ENCODE measurements at regions not wholly inside any gene's neighbourhood (a gene's known extent, or its start where the extent isn't known, plus 50 kb on each side); places are given as distances from the start of the nearest gene placed in this dataset.

DNA sequence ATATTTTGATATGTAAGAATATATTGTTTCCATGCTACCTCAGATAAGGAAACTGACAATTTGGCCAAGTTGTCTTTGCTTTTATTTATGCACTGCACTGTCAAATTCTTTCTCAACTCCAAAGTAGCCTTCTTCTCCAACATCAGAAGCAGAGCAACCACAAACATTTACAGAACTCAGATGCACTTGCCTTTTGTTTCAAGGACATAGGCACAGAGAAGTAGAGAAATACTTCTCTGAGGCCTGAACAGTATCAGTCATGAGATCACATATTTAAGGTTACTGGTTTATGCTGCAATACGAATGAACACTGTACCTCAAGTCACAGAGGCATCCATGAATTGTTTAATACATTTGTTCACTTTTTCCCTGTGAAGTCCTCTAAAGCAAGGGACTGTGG, 606.1 kb upstream of the SLIT2 start:
- Histone ChIP-seq H3K9me3 (ENCODE audit: control insufficient read depth, insufficient read depth, low read depth, low read length) (no peaks in the 10 kb centered on the region), H3K27ac (ENCODE audit: low read length) (no peak overlapping the region), H3K36me3 (ENCODE audit: control insufficient read depth, insufficient read depth, low read length) (no peaks in the 10 kb centered on the region), H3K27me3 (ENCODE audit: control insufficient read depth, insufficient read depth, low read length) (no peaks in the 10 kb centered on the region), H3K4me1 (ENCODE audit: control insufficient read depth, insufficient read depth, low read length) (no peaks in the 10 kb centered on the region), H3K4me3 (ENCODE audit: low read depth in 2 of 2, low read length in 2 of 2) (no peak overlapping the region)
- DNase-seq (ENCODE audit: low read depth, low spot score) (no peak), ATAC-seq (no peak)
- no TSS peak for BruUV-seq (replicated peaks)
- no peak for TF ChIP-seq SIN3A (IDR thresholded peaks at IDR 0.05; ENCODE audit: borderline replicate concordance, insufficient read depth, low read depth, low read length)
- no peak for TF ChIP-seq POLR2AphosphoS5 (IDR thresholded peaks at IDR 0.05; ENCODE audit: low read depth, low read length)
- TF ChIP-seq TCF7L2 (IDR thresholded peaks at IDR 0.05; ENCODE audit: low read depth, low read length): no peak
- TF ChIP-seq, protein P1, sequence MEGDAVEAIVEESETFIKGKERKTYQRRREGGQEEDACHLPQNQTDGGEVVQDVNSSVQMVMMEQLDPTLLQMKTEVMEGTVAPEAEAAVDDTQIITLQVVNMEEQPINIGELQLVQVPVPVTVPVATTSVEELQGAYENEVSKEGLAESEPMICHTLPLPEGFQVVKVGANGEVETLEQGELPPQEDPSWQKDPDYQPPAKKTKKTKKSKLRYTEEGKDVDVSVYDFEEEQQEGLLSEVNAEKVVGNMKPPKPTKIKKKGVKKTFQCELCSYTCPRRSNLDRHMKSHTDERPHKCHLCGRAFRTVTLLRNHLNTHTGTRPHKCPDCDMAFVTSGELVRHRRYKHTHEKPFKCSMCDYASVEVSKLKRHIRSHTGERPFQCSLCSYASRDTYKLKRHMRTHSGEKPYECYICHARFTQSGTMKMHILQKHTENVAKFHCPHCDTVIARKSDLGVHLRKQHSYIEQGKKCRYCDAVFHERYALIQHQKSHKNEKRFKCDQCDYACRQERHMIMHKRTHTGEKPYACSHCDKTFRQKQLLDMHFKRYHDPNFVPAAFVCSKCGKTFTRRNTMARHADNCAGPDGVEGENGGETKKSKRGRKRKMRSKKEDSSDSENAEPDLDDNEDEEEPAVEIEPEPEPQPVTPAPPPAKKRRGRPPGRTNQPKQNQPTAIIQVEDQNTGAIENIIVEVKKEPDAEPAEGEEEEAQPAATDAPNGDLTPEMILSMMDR (IDR thresholded peaks at IDR 0.05): no peak
- TF ChIP-seq, protein P2, sequence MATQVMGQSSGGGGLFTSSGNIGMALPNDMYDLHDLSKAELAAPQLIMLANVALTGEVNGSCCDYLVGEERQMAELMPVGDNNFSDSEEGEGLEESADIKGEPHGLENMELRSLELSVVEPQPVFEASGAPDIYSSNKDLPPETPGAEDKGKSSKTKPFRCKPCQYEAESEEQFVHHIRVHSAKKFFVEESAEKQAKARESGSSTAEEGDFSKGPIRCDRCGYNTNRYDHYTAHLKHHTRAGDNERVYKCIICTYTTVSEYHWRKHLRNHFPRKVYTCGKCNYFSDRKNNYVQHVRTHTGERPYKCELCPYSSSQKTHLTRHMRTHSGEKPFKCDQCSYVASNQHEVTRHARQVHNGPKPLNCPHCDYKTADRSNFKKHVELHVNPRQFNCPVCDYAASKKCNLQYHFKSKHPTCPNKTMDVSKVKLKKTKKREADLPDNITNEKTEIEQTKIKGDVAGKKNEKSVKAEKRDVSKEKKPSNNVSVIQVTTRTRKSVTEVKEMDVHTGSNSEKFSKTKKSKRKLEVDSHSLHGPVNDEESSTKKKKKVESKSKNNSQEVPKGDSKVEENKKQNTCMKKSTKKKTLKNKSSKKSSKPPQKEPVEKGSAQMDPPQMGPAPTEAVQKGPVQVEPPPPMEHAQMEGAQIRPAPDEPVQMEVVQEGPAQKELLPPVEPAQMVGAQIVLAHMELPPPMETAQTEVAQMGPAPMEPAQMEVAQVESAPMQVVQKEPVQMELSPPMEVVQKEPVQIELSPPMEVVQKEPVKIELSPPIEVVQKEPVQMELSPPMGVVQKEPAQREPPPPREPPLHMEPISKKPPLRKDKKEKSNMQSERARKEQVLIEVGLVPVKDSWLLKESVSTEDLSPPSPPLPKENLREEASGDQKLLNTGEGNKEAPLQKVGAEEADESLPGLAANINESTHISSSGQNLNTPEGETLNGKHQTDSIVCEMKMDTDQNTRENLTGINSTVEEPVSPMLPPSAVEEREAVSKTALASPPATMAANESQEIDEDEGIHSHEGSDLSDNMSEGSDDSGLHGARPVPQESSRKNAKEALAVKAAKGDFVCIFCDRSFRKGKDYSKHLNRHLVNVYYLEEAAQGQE (IDR thresholded peaks at IDR 0.05; ENCODE audit: insufficient read depth in 1 of 2, low read depth in 2 of 2, low read length in 1 of 2): no peak
- intact Hi-C loops (cut with micrococcal nuclease; ENCODE audit: unreplicated experiment) (no loop called here), in situ Hi-C loops (cut with HindIII; ENCODE audit: low pct_unique_long_range_greater_than_20kb, low sequenced_read_pairs) (no loop called here)
- ChIA-PET POLR2A (no interaction called here), CTCF (no interaction called here)

DNA sequence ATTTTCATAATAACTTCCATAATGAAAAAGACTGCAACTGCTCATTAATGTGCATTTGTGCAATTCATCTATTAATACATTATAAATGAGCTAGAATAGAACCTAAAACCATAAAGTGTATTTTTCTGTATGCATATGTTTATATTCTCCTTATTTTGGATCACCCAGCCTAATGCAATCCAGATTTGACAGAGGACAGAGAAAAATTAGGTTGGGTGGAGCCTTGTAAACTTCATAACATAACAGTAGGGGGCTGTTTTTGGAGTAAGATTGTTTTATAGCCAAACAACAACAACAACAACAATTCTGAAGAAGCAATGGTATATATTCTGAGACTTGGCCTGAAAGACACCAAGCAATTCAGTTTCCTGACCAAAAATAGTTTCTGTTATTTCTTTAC, 615.3 kb upstream of the SLIT2 start:
- H3K27ac ChIP-seq (ENCODE audit: low read length): no peak overlapping the region
- no TSS peak for BruUV-seq (replicated peaks)
- no peaks in the 10 kb centered on the region for H3K4me1 ChIP-seq (ENCODE audit: control insufficient read depth, insufficient read depth, low read length)
- in situ Hi-C loops (cut with HindIII; ENCODE audit: low pct_unique_long_range_greater_than_20kb, low sequenced_read_pairs) (no loop called here), intact Hi-C loops (cut with micrococcal nuclease; ENCODE audit: unreplicated experiment) (no loop called here)
- POLR2A ChIA-PET: no interaction called here
- ATAC-seq (no peak), DNase-seq (ENCODE audit: low read depth, low spot score) (no peak)
- 0 out of 2 replicates have a peak, but pooled peaks cover 5% of the 10 kb centered on the region for H3K9me3 ChIP-seq (ENCODE audit: control insufficient read depth, insufficient read depth, low read depth, low read length)
- TF ChIP-seq, protein P2 (IDR thresholded peaks at IDR 0.05; ENCODE audit: insufficient read depth in 1 of 2, low read depth in 2 of 2, low read length in 1 of 2): no peak
- TF ChIP-seq SIN3A (IDR thresholded peaks at IDR 0.05; ENCODE audit: borderline replicate concordance, insufficient read depth, low read depth, low read length) (no peak), POLR2AphosphoS5 (IDR thresholded peaks at IDR 0.05; ENCODE audit: low read depth, low read length) (no peak), TCF7L2 (IDR thresholded peaks at IDR 0.05; ENCODE audit: low read depth, low read length) (no peak)
- TF ChIP-seq, protein P1 (IDR thresholded peaks at IDR 0.05): no peak
- CTCF ChIA-PET: no interaction called here
- H3K36me3 ChIP-seq (ENCODE audit: control insufficient read depth, insufficient read depth, low read length): no peaks in the 10 kb centered on the region
- H3K4me3 ChIP-seq (ENCODE audit: low read depth in 2 of 2, low read length in 2 of 2): no peak overlapping the region
- H3K27me3 ChIP-seq (ENCODE audit: control insufficient read depth, insufficient read depth, low read length): no peaks in the 10 kb centered on the region

All from Panc1 (cell line).